Endometrium (tissue), 2 donors: ENCODE measurements at regions not wholly inside any gene's neighbourhood (a gene's known extent, or its start where the extent isn't known, plus 50 kb on each side); places are given as distances from the start of the nearest gene placed in this dataset.

ENCODE experiments used
- FAIRE-seq: peaks from 2 replicates; lab custom pipeline; 2012; peaks lifted over from hg19 to GRCh38; lab: Jason Lieb, UNC
- donor health status: control.
- donor health status: control.

DNA sequence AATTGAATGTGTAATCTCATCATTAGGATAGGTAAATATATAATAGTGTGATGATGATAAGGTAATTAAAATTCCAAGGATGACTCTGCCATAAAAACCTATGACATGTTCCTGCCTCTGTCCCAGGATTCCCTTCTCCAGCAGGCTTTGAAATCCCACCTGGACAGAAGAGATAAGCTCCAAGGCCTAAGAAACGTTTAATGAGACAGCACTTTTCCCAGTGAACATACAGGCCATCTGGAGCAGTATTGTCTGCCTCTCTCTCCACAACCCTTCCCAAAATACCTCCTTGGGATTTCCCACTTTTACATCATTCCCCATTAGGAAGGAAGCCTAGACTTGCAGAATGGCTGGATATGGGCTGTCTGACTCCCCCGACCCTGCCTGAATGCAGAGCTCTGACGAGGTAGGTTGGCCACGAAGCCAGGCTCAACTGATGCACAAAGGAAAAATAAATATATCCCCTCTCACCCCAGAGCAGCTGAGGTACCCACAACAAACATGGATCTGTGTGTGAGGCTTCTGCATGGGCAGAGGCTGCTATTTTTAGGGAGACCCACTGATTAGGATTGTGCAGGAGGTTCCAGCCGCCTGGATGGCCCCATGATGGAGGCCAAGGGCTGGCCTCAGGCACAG is 71.0 kb downstream of the TMPRSS5 start:
- no peak for FAIRE-seq

DNA sequence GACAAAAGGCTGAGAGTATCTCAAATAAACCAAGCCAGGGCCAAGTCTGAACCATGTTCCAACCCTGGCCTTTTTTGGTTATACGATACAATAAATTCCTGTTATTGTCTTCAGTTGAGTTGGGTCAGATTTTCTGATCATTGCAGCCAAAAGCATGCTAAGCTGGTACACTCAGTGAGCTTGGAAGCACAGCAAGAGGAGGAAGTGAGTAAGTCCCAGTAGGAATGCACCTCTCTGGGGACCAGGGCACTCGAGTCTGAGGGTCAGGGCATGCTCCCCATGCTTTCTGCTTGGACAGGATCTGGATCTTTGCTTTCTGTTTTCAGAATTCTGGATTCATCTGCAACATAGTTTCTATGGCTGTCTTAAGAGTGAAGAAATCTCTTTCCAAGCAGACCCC is 73.1 kb downstream of the TMPRSS5 start:
- no peak for FAIRE-seq

DNA sequence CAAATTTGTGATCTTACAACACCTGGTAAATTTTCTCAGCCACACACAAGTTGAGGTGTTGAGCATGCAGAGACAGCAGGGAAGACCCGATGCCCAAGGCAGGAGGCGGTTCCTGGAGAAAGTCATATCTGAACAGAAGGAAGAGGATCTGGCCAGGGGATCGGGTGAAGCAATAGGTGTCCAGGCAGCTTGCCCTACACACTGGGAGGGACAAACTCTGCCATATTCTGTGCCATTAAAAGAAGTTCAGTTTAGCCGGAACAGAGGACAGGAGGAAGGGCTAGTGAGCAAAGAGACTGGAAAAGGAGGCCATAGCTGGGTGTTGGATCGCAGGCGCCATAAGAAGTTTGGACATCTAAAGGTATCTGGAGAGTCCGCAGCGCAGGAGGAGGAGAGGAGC is 76.5 kb downstream of the TMPRSS5 start:
- no peak for FAIRE-seq

DNA sequence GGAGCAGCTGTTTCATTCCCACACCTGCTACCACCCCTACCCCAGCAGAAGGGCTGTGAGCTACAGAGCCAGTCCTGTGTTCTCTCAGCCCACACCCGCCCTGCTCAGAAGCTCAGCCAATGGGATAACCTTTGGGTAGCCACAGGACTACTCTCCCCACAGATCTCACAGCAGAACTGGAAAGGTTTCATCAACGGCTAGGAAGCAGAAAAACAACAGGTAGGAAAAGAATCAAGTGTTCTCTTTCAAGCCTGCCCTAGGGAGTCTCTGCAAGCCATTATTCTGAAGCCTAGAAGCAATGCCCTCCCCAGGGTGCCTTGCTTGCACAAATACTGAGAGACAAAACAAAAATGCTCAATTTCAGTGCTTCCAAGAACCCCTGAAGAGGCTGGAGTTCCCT is 77.2 kb downstream of the TMPRSS5 start:
- no peak for FAIRE-seq

DNA sequence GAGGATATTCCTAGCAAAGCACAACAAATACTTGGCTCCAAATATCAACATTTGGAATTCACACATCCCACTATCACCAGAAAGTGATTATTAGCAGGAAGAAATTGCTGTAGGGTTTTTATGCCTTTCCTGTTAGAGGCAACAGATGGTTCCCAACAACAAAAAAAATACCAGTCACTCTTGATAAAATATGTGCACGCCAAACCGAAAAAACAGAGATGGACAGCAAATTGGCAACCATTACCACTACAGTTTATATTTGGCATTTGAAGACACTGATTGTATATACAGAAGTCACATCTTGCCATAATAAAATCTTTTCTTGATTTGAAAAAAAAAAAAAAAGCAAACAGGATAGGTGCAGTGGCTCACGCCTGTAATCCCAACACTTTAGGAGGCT is 78.2 kb downstream of the TMPRSS5 start:
- FAIRE-seq: no peak

DNA sequence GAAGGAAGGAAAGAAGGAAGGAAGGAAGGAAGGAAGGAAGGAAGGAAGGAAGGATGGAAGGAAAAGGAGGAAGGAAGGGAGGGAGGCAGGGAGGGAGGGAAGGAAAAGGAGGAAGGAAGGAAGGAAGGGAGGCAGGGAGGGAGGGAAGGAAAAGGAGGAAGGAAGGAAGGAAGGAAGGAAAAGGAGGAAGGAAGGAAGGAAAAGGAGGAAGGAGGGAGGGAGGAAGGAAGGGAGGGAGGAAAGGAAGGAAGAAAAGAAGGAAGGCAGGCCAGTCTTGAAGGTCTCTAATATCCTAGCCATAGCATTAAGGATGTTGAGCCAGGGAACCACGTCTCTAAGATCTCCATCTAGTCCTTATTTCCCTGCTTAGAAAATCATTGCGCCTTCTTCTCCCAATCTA is 78.8 kb downstream of the TMPRSS5 start:
- no peak for FAIRE-seq

DNA sequence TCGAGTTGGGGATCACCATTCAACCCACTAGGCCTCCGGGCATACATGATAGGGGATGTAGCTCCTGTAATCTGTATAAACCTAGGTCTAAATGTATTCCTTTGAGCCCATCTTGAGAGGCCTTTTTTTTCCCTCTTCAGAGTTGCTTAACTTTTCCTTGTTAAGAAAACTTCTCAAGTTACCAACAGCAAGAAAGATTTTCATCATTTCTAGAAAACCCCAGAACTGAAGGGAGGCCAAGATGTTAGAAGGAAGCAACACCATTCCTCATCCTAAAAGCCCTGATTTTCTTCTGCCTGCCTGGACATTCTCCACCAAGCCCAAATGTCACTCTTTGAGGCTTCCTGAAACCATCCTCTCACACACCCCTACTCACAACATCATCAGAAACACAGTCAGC is 79.4 kb downstream of the TMPRSS5 start:
- FAIRE-seq: no peak

DNA sequence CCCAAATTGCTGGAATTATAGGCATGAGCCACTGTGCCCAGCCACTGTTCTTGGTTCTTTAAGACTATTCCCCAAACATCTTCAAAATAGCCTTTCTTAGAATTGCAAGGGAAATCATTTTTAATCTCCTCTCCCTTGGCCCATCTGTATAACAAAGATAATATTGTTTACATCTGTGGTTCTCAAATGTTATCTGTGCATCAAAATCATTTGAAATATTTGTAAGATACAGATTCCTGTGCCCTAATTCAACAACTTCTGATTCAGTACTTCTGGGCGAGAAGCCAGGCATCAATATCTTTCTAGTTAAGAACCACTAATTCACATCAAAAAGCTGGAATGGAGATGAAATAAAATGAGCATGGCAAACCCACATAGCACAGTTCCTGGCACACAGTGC is 83.0 kb downstream of the TMPRSS5 start:
- no peak for FAIRE-seq

DNA sequence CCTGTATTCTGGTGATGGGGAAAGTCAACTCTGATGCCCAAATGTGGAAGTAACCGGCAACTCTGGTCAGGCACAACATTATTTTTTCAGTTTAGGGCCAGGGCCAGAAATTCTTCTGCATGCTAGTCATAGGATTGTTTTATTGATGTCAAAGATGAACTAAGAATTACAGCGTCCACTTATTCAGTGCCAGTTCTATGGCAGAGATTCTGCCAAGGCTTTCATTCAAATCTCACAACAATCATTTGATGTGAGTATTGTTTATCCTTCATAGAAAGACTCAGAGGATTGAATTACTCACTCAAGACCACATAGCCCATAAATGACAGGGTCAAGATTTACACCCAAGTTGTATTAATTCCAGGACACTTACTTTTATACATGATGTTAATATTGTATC is 87.7 kb downstream of the TMPRSS5 start:
- no peak for FAIRE-seq

DNA sequence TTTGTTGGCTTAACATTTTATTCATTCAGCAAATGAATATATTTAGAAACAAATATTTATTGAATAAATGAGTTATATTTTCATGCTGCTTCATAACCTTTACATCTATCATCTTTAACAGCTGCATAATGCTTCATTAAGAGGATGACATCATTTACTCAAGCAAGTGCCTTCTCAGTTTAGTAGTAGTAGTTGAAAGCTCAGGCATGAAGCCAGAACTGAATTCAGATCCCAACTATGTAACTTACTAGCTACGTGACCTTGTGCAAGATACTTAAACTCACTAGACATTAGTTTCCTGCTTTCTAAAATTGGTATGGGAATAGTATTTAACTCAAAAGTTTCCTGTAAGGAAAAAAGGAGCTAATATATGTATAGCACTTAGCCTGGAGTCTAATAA is 90.3 kb downstream of the TMPRSS5 start:
- no peak for FAIRE-seq

DNA sequence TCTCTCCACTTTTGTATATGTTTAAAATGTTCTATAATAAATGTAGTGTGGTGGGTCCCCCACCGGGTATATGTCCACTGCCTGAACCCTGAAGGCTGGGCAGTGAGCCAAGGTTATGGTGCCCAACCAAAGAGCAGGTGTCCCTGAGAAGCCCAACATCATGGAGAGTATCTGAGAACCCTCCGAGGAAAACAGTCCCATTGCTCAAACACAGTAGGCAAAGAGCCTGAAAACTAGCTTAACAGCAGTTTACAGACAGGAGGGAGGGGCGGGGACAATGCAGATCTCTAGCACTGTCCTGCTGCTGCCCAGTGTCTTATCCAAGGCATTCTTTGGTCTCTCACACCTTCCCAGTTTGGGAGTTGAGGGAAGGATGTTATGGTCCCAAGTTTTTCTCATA is 91.0 kb downstream of the TMPRSS5 start:
- FAIRE-seq: no peak

DNA sequence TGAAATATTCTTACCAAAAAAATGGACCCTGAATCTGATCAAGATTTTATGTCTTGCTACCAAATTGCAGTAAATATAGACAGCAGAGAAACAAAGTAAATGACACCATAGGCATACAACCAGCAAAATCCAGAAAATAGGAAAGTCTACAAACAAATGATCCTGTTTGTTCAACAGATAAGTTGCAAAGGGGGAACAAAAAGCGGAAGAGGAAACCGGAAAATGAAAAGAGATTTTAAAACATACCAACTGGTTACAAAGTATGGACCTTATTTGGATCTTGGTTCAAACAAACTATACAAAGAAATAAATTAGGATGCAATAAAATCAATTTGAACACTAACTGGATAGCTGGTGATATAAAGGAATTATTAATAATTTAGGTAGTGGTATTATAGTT is 92.0 kb downstream of the TMPRSS5 start:
- no peak for FAIRE-seq

DNA sequence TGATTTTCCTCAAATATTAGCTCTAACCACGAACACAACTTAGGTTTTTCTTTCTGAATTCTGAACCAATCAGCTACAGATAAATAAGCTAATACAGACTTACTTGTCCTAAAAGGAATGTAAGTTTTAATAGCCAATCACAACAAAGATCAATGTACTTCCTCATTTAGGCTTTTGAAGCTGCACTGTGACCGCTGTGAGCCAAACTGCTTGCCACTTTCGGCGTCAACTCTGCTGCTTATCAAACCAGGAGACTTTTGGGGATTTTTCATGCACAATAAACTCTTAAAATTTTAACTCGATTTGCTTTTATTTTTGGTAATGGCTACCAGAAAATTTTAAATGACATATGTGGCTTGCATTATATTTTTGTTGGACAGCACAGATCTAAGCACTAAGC is 92.5 kb downstream of the TMPRSS5 start:
- no peak for FAIRE-seq

DNA sequence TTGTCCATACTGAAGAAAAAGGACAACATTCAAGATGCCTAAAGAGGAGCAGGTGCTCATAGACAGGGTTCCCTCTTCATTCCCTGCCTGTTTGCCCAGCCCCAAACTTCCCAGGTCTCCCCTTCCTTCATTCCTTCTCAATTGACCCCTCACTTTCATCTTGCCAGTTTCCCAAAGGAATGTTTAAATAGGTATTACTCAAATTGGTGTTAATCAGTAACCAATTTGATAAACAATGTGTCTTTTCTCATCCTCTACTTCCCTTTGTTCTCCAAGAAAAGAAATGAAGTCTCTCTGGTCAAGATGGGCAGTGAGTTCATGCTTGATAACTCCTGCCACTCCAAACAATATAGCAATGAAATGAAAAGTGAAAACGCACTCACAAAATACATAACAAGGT is 101.9 kb downstream of the TMPRSS5 start:
- FAIRE-seq: no peak

DNA sequence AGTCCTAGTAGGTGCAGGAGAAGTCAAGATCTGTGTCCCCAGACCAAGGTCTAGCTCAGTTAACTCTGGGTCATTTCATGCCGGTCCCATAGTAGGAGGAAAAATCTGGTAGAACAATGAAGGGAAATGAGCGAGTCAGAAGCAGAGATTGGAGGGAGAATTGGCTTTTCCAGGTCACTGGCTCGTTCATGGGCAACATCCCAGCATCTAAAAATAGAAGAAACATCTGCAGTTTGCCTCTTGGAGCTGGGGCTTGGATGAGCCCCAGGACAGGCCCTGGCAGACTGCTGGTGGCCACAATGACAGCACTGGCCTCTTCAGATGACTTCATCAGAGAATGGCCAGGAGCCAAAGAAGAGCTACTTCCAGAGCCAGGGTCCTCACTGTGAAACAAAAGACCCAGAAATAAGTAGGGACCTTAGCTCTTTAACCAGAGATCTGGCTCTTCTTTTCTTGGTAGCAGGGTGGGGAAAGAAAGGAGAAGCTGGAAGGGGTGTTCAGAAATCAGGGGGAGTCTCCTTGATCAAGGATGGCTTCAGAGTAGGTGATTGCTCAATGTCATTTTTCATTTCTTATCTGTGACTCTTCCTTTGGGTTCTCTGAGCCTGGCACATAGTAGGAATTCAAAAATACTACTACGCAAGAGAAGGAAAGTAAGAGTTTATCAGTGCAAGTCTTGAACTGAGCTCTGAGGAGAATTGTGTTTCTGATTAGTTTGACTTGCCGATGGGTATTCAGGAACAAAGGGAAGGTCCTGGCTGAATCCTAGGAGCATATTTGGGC is 102.6 kb downstream of the TMPRSS5 start:
- FAIRE-seq: no peak

DNA sequence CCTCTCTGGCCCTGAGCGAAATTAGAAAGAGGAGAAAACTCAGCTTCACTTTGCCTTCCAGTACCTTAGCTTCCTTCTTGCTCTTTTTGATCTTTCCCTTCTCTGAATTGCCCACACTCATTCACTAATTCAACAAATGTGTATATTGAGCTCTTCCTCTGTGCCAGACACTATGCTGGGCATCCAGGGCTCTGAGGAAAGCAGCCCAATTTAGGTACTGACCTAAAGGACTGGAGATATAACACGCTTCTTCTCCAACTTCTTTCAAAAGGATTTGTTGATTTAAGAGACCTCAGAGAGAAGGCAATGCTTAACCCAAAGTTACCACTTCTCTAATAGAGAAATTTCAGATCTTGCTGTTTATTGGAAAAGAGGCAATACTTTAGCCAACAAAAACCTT is 103.6 kb downstream of the TMPRSS5 start:
- FAIRE-seq: no peak

DNA sequence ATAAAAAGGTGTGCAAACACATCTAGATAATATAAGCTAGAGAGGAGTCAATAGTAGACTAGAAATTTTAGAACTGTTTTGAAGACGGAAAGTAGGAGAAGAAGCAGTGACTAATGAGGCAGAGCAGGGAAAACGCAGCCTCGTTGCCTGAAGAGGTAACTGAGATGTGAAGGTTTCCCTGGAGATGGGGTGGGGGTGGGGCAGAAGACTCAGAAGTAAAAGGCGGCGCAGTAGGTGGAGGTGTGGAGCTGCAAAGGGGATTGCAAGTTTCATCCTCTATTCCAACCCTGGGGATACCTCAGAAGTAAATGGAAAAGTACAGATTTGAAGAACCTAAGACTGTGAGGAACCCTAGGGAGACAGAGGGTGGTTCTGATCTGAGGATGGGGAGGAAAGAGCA is 109.5 kb downstream of the TMPRSS5 start:
- FAIRE-seq: no peak

DNA sequence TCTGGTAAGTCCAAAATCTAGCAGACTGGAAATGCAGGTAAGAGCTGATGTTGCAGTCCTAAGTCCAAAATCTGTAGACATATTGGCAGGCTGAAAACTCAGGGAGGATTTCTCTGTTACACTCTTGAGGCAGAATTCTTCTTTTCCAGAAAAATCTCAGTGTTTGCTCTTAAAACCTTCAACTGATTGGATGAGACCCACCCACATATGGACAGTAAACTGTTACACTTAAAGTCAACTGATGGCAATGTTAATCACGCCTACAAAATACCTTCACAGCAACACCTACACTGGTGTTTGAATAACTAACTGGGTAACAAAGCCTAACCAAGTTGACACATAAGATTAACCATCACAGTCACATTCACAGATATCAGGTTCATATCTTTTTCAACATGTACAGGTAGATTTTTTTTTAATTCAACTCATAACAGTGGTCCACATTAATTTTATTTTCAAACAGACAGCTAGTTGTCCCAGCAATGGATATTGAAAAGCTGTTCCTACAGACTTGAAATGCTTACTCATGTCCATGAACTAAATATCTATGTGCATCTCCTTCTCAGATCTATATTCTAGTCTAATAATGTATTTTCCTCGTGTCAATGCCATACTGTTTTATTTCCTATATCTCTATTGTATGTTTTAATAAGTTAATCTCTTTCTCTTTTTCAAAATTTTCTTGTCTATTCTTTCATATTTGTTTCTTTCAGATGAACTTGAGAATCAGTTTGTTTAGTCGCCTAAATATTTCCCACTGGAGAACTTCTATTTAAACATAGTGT is 110.1 kb downstream of the TMPRSS5 start:
- no peak for FAIRE-seq

DNA sequence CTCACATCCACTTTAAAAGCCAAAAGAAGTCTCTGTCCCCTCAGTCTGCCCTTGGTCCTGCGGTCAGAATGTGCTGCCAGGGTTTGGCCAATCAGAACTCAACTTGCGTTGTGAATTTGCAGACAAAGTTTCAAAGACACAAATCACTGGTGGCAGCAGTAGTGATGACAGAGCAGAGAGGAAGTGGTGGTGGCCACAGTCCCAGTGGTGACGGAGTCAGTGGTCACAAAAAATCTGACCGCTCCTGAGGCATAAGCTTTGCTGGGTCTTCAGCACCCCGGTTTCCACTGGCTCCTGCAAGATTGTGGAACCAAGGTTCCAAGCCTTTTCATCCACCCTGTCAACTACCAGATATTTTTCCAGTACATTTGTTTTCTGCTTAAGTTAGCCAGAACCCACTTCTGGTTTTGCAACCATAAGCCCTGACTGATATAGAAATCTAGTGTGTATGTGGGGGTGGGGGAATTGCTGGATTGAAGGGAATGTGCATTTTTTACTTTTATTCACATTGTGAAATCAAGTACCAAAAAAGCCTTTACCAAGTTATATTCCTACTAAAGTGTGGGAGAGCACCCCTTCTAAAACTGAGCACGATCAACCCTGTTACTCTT is 112.3 kb downstream of the TMPRSS5 start:
- FAIRE-seq: no peak

DNA sequence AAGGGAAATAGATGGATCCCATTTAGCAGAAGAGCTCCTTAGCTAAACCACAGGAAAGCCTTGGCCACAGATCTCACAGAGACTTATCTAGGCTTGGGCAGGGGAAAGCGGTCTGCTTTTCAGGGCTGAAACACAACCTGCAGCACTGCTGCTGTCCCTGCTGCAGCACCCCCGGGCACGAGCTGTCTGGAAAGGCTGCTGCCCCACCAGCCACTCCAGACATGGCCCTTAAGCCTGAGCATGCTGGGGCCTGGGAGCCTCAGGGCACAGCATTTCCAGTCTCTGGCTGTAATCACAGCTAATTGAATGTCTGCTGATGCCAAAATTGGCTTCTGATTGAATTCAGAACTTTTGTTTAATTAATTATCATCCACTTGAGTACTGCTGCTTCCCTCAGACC is 115.0 kb downstream of the TMPRSS5 start:
- FAIRE-seq: no peak

DNA sequence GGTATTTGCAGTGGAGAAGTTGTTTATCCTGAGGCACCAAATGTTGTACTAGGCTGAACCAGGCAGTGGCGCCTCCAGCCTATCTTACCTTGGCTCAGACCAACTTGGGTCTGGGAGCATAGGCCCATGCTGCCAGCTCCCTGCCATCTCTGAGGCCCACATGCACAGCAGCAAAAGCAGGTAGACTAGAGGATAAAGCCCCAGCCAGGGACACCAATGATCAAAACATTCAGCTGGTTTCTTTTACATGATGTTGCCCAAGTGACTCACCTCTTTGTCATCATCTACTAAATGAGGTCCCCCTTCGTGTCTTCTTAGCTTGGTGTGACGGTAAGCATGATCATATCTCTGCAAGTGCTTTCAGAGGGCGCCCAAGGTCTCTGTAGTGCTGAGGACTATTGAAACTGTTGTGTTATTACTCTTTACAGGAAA is 112.1 kb upstream of the DRD2 start:
- no peak for FAIRE-seq

DNA sequence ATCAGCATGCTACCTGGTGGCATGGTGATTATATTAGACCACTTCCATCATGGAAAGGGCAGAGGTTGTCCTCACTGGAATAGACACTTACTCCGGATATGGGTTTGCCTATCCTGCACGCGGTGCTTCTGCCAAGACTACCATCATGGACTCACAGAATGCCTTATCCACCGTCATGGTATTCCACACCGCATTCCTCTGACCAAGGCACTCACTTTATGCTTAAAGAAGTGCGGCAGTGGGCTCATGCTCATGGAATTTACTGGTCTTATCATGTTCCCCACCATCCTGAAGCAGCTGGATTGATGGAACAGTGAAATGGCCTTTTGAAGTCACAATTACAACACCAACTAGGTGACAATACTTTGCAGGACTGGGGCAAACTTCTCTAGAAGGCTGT is 109.2 kb upstream of the DRD2 start:
- FAIRE-seq: no peak

DNA sequence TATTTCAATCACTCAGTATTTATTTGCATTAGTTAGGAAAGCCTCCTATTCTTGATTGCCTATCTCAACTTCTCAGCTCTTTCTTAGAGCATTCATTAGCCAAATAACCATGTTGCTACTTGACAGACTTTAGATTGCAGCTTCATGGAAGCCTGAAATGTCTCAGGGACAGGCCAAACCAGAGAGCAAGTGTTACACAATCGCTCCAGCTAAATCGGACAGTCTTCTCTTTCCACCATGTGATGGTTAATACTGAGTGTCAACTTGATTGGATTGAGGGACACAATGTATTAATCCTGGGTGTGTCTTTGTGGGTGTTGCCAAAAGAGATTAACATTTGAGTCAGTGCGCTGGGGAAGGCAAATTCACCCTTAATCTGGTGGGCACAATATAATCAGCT is 106.5 kb upstream of the DRD2 start:
- no peak for FAIRE-seq
